ENCODE measurements at regions not wholly inside any gene's neighbourhood (a gene's known extent, or its start where the extent isn't known, plus 50 kb on each side); places are given as distances from the start of the nearest gene placed in this dataset.

- TF ChIP-seq ZNF350 (CRISPR knock-in tag; IDR thresholded peaks at IDR 0.05; ENCODE audit: borderline replicate concordance, low read depth) = 0 out of 2 replicates have a peak, but pooled peaks have one; percentile 68
- no peak for TF ChIP-seq ZNF777 (CRISPR knock-in tag; IDR thresholded peaks at IDR 0.05)
- TF ChIP-seq, protein P1, sequence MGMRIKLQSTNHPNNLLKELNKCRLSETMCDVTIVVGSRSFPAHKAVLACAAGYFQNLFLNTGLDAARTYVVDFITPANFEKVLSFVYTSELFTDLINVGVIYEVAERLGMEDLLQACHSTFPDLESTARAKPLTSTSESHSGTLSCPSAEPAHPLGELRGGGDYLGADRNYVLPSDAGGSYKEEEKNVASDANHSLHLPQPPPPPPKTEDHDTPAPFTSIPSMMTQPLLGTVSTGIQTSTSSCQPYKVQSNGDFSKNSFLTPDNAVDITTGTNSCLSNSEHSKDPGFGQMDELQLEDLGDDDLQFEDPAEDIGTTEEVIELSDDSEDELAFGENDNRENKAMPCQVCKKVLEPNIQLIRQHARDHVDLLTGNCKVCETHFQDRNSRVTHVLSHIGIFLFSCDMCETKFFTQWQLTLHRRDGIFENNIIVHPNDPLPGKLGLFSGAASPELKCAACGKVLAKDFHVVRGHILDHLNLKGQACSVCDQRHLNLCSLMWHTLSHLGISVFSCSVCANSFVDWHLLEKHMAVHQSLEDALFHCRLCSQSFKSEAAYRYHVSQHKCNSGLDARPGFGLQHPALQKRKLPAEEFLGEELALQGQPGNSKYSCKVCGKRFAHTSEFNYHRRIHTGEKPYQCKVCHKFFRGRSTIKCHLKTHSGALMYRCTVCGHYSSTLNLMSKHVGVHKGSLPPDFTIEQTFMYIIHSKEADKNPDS (CRISPR knock-in tag; IDR thresholded peaks at IDR 0.05) = peak; percentile 93; the same call in 1 of the 2 replicates
- TF ChIP-seq PATZ1 (CRISPR knock-in tag; IDR thresholded peaks at IDR 0.05) = peak; percentile 87
- no peak for TF ChIP-seq NFE2L1 (CRISPR knock-in tag; IDR thresholded peaks at IDR 0.05; ENCODE audit: borderline replicate concordance)
- peak; percentile 74 for TF ChIP-seq HOXA5 (CRISPR knock-in tag; IDR thresholded peaks at IDR 0.05)
- TF ChIP-seq ZMAT5 (CRISPR knock-in tag; IDR thresholded peaks at IDR 0.05; ENCODE audit: borderline replicate concordance, low read depth) = no peak
- peak; percentile 85; the same call in 1 of the 2 replicates for TF ChIP-seq XBP1 (CRISPR knock-in tag; IDR thresholded peaks at IDR 0.05)
- TF ChIP-seq PHF21A (CRISPR knock-in tag; IDR thresholded peaks at IDR 0.05) = peak; percentile 95
- TF ChIP-seq EEA1 (CRISPR knock-in tag; IDR thresholded peaks at IDR 0.05; ENCODE audit: borderline replicate concordance) = no peak
- TF ChIP-seq ZNF317 (CRISPR knock-in tag; IDR thresholded peaks at IDR 0.05) = peak; percentile 91
- TF ChIP-seq ZNF280B (CRISPR knock-in tag; IDR thresholded peaks at IDR 0.05; ENCODE audit: borderline replicate concordance) = no peak
- TF ChIP-seq RXRB (CRISPR knock-in tag; IDR thresholded peaks at IDR 0.05; ENCODE audit: borderline replicate concordance) = peak; percentile 98
- 0 out of 2 replicates have a peak, but pooled peaks have one; percentile 35 for TF ChIP-seq CREBL2 (CRISPR knock-in tag; IDR thresholded peaks at IDR 0.05; ENCODE audit: borderline replicate concordance)
- TF ChIP-seq SIN3B (IDR thresholded peaks at IDR 0.05; ENCODE audit: low read length) = no peak
- TF ChIP-seq, protein P2, sequence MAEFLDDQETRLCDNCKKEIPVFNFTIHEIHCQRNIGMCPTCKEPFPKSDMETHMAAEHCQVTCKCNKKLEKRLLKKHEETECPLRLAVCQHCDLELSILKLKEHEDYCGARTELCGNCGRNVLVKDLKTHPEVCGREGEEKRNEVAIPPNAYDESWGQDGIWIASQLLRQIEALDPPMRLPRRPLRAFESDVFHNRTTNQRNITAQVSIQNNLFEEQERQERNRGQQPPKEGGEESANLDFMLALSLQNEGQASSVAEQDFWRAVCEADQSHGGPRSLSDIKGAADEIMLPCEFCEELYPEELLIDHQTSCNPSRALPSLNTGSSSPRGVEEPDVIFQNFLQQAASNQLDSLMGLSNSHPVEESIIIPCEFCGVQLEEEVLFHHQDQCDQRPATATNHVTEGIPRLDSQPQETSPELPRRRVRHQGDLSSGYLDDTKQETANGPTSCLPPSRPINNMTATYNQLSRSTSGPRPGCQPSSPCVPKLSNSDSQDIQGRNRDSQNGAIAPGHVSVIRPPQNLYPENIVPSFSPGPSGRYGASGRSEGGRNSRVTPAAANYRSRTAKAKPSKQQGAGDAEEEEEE (CRISPR knock-in tag; IDR thresholded peaks at IDR 0.05; ENCODE audit: borderline replicate concordance) = no peak
- 0 out of 2 replicates have a peak, but pooled peaks have one; percentile 5 for TF ChIP-seq PAX8 (CRISPR knock-in tag; IDR thresholded peaks at IDR 0.05; ENCODE audit: borderline replicate concordance)
- TF ChIP-seq MXI1 (IDR thresholded peaks at IDR 0.05; ENCODE audit: borderline replicate concordance, low read depth, low read length) = peak; percentile 31; the same call in 2 of the 3 replicates
- no peak for TF ChIP-seq ZNF839 (CRISPR knock-in tag; IDR thresholded peaks at IDR 0.05; ENCODE audit: borderline replicate concordance)
- TF ChIP-seq NCOA1 (CRISPR knock-in tag; IDR thresholded peaks at IDR 0.05) = peak; percentile 98
- peak; percentile 23; the same call in 1 of the 2 replicates for TF ChIP-seq ZIK1 (CRISPR knock-in tag; IDR thresholded peaks at IDR 0.05; ENCODE audit: borderline replicate concordance, low read depth)
Measured at GRCh38 chr1:234975122-234975940, 153.3 kb downstream of the TOMM20 start (continued).
